ENCODE measurements at regions not wholly inside any gene's neighbourhood (a gene's known extent, or its start where the extent isn't known, plus 50 kb on each side); places are given as distances from the start of the nearest gene placed in this dataset.

DNA sequence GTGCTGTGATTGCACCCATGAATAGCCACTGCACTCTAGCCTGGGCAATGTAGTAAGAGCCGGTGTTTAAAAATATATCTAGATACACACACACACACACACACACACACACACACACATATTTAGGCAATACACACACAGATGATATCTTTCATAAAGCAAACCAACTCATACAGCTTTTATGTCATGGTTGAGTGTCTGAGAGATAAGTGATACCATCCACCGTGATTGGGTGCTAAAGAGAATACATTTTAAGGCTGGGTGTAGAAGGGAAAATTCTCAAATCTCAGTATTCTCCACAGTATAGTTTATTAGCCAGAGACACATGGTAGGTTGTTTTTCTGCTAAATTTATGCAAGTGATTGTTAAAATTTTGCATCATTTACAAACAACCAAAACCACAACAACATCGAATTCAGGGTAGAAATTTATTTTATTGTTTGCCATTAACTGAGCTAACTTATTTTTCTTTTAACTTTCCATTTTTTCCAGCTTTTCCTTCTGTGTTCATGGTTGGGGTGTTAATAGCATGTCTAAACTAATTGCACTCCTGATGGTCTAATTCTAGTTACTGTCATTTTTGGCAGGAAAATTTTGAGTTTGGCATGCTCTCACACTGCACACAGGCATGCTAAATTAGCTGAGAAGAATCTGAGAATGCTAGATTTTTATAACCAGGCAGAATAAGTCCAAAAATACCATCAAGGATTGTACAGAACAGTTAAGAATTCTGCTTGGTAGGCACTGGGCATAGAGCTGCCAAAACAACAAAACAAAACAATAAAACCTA is 57.9 kb upstream of the SYPL1 start:
- no peak for DNase-seq (ENCODE audit: low read depth)
- H3K4me3 ChIP-seq (ENCODE audit: low read depth, low read length), result no peak overlapping the region
- TF ChIP-seq, protein P1, sequence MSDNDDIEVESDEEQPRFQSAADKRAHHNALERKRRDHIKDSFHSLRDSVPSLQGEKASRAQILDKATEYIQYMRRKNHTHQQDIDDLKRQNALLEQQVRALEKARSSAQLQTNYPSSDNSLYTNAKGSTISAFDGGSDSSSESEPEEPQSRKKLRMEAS (IDR thresholded peaks at IDR 0.05; ENCODE audit: low read depth, low read length), result no peak

DNA sequence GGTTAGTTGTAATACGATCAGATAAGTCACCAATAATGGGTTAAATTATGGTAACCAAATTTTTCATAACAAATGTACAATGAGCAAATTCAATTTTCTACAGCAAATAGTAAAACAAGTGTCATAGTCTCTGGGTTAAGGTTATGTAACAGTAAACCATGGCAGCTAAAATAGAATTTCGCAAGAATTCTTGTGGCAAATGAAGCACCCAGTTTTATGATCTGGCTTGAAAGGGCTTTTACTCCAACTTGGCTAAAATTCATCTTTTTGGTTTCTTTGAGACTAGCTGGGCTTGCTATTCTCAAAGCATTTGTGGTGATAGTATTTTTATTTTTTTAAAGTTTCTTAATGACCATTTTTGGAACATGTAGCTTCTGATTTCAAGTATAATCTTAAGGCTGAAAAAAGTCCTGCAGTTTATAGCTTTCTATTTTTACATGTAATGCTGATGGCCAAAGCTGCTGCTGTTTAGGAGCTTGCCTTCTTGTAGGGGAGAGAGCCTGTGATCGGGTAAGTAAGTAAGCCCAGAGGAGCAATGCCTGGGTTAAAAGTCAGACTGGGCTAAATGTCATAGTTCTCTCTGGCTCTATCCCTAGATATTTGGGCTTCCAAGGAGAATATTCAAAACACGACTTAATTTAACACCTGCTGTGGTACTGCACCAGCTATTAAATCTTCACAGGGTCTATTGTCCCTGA is 55.5 kb upstream of the SYPL1 start:
- TF ChIP-seq POLR2A (IDR thresholded peaks at IDR 0.05; ENCODE audit: extremely low read depth, insufficient read length), result no peak
- peak; percentile 73 for DNase-seq (ENCODE audit: low read depth)
- H3K4me3 ChIP-seq (ENCODE audit: low read depth, low read length), result no peak overlapping the region

DNA sequence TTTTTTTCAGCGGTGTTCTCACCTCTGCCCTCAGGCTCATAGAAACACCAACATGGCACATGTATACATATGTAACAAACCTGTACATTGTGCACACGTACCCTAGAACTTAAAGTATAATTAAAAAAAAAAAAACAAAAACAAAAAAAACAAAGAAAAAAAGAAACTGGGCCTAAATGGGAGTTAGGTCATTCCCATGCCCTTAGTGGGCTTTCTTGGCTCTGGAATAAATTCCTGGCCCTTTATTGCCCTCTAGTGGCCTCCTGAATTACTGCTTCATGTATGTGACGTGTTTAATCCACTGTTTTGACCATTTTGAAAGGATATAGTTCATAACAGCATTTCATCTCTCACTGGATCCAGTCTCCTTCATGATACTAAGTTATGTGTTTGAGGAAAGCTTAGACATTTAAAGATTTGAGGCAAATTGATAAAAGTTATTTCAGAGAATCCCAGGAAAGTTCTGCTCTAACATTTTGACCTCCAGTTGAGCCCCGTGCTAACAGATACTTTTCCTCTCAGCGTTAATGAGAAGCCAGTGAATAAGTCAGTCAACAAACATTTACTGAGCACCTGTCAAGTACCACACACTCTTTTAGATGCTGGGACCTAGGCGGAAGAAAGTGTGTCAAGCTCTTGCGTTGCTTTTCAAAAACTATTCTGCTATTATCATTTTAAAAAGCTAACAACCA is 54.7 kb upstream of the SYPL1 start:
- peak; percentile 79 for DNase-seq (ENCODE audit: low read depth)
- H3K4me3 ChIP-seq (ENCODE audit: low read depth, low read length), result no peak overlapping the region
- TF ChIP-seq POLR2A (IDR thresholded peaks at IDR 0.05; ENCODE audit: extremely low read depth, insufficient read length) (no peak), CTCF (IDR thresholded peaks at IDR 0.05; ENCODE audit: low read depth, low read length) (peak; percentile 74)

DNA sequence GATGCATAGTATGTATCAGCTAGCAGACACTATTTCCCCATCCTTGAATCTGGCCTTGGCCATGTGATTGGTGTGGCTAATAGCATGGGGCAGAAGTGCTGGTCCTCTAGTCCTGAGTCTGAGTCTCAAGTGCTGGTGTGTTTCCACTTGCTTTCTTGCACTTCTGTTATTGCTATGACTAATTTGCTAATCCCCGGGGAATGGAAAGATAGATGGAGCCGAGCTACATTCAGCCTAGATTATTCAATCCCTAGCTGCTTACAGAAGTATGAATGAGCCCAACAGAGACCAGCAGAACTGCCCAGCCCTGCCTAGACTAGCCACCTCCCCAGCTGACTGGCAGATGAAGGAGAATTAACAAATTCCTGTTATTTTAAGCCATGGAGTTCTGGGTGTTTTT is 53.2 kb upstream of the SYPL1 start:
- TF ChIP-seq CTCF (IDR thresholded peaks at IDR 0.05; ENCODE audit: low read depth, low read length) (no peak), POLR2A (IDR thresholded peaks at IDR 0.05; ENCODE audit: extremely low read depth, insufficient read length) (no peak), MYC (IDR thresholded peaks at IDR 0.05; ENCODE audit: low read depth, low read length) (no peak)
- TF ChIP-seq, protein P1 (IDR thresholded peaks at IDR 0.05; ENCODE audit: low read depth, low read length), result no peak
- H3K4me3 ChIP-seq (ENCODE audit: low read depth, low read length), result no peak overlapping the region
- DNase-seq (ENCODE audit: low read depth), result peak; percentile 64

GRCh38 chr7:106163257-106163656 is 51.1 kb upstream of the SYPL1 start:
- DNase-seq (ENCODE audit: low read depth), result no peak
- TF ChIP-seq CTCF (IDR thresholded peaks at IDR 0.05; ENCODE audit: low read depth, low read length) (no peak), MYC (IDR thresholded peaks at IDR 0.05; ENCODE audit: low read depth, low read length) (no peak), POLR2A (IDR thresholded peaks at IDR 0.05; ENCODE audit: extremely low read depth, insufficient read length) (no peak)
- TF ChIP-seq, protein P1 (IDR thresholded peaks at IDR 0.05; ENCODE audit: low read depth, low read length), result no peak
- no peak overlapping the region for H3K4me3 ChIP-seq (ENCODE audit: low read depth, low read length)
